Activated naive CD8-positive, alpha-beta T cell treated with anti-CD3 and anti-CD28 coated beads, Interleukin-2, amount 10 ng/mL, durations not matched to agents 7 days and 5 days (primary cell): ENCODE measurements at regions not wholly inside any gene's neighbourhood (a gene's known extent, or its start where the extent isn't known, plus 50 kb on each side); places are given as distances from the start of the nearest gene placed in this dataset.
"Not testable (repeated sequence)": the region's sequence is repeated elsewhere in the genome, so short reads cannot be mapped to it uniquely, and the experiment has no call there.

Experiments
- ATAC-seq: fragments of 150-1000 bp; cut with Tn5 transposase; one replicate; pipeline ENCODE4 v1.10.0; 2021; ENCODE audit warnings: low read depth, moderate library complexity
- POLR2A ChIA-PET: fragments of 350-600 bp; sonication (Branson Sonifier 250); formaldehyde crosslinking; loops from one replicate; lab custom pipeline; 2021; ENCODE audit warnings: antibody characterized with exemption; lab: Charles Lee
- DNase-seq: peaks from one replicate; pipeline ENCODE4 v3.0.0; 2021
- H3K27ac Mint-ChIP-seq: one replicate; pipeline ENCODE4 v1.8.0; 2022; ENCODE audit warnings: mild to moderate bottlenecking, mixed read lengths
- H3K27me3 Mint-ChIP-seq: one replicate; pipeline ENCODE4 v1.8.0; 2022; ENCODE audit warnings: mild to moderate bottlenecking, moderate library complexity, mixed read lengths
- H3K36me3 Mint-ChIP-seq: one replicate; pipeline ENCODE4 v1.8.0; 2021; ENCODE audit warnings: mild to moderate bottlenecking, mixed read lengths
- H3K4me1 Mint-ChIP-seq: one replicate; pipeline ENCODE4 v1.8.0; 2021; ENCODE audit warnings: mixed read lengths
- H3K4me3 Mint-ChIP-seq: one replicate; pipeline ENCODE4 v1.8.0; 2022; ENCODE audit warnings: mild to moderate bottlenecking, moderate library complexity, mixed read lengths
- H3K9me3 Mint-ChIP-seq: one replicate; pipeline ENCODE4 v1.8.0; 2021; ENCODE audit warnings: mixed read lengths

GRCh38 chr9:66736686-66737085, 163.8 kb upstream of the ZNF658 start:
- H3K27ac Mint-ChIP-seq, H3K4me3 Mint-ChIP-seq, H3K27me3 Mint-ChIP-seq, H3K36me3 Mint-ChIP-seq, POLR2A ChIA-PET, ATAC-seq, H3K9me3 Mint-ChIP-seq, H3K4me1 Mint-ChIP-seq: not testable (repeated sequence)
- DNase-seq, result peak; percentile 4

- POLR2A ChIA-PET, H3K4me1 Mint-ChIP-seq, H3K4me3 Mint-ChIP-seq, H3K36me3 Mint-ChIP-seq, H3K9me3 Mint-ChIP-seq, DNase-seq, H3K27me3 Mint-ChIP-seq, ATAC-seq, H3K27ac Mint-ChIP-seq: not testable (repeated sequence)
Observed at GRCh38 chr9:66738418-66738817, 162.1 kb upstream of the ZNF658 start.

DNA sequence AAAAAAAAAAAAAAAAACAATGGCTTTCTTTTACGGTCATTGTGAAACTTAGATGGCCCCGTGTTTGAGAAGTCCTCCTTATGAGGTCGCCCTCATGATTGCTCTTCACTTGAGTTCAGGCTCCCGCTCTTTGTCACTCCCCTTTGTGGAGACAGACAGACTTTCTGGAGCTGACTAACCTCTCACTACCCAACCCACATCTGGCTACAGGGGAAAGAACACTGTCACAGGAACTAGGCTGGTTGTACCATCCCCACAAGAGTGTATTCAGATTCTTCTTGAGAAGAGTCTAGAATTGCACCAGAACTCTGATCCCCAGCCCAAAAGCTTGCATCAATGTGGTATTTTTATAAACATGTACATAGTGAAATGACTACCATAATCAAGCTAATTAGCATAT, 160.4 kb upstream of the ZNF658 start:
- H3K4me3 Mint-ChIP-seq, H3K27ac Mint-ChIP-seq, H3K36me3 Mint-ChIP-seq, H3K27me3 Mint-ChIP-seq, POLR2A ChIA-PET, H3K9me3 Mint-ChIP-seq, ATAC-seq, DNase-seq, H3K4me1 Mint-ChIP-seq: not testable (repeated sequence)

DNA sequence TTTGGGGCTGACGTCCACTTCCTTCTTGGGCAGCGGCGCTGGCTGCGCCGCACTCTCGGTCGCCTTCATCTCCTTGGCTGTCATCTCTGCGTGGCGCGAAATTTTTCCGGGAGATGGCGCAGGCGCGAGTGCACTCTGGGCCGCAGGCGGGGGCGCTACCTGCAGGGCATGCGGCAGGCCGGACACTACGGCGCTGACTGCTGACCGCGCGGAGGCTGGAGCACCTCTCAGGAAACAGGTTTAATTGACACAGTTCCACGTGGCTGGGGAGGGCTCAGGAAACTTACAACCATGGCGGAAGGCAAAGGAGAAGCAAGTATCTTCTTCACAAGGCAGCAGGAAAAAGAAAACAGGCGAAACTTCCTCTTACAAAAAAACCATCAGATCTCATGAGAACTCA, 154.7 kb upstream of the ZNF658 start:
- H3K4me3 Mint-ChIP-seq, POLR2A ChIA-PET, ATAC-seq: not testable (repeated sequence)

GRCh38 chr9:66752324-66752923, 148.1 kb upstream of the ZNF658 start:
- H3K4me1 Mint-ChIP-seq, H3K4me3 Mint-ChIP-seq, H3K9me3 Mint-ChIP-seq, H3K36me3 Mint-ChIP-seq, H3K27ac Mint-ChIP-seq, DNase-seq, H3K27me3 Mint-ChIP-seq, ATAC-seq, POLR2A ChIA-PET: not testable (repeated sequence)

More for the DNA sequence above, 154.7 kb upstream of the ZNF658 start:
- H3K27ac Mint-ChIP-seq, H3K9me3 Mint-ChIP-seq, DNase-seq, H3K36me3 Mint-ChIP-seq, H3K27me3 Mint-ChIP-seq, H3K4me1 Mint-ChIP-seq: not testable (repeated sequence)

- DNase-seq, H3K9me3 Mint-ChIP-seq, ATAC-seq, H3K36me3 Mint-ChIP-seq, H3K27ac Mint-ChIP-seq, H3K27me3 Mint-ChIP-seq, H3K4me3 Mint-ChIP-seq, POLR2A ChIA-PET, H3K4me1 Mint-ChIP-seq: not testable (repeated sequence)
Observed at GRCh38 chr9:66759825-66760492, 140.6 kb upstream of the ZNF658 start.

GRCh38 chr9:66764799-66765493, 135.6 kb upstream of the ZNF658 start:
- H3K27me3 Mint-ChIP-seq, H3K9me3 Mint-ChIP-seq, ATAC-seq, H3K4me3 Mint-ChIP-seq, POLR2A ChIA-PET, H3K27ac Mint-ChIP-seq, DNase-seq, H3K4me1 Mint-ChIP-seq, H3K36me3 Mint-ChIP-seq: not testable (repeated sequence)

DNA sequence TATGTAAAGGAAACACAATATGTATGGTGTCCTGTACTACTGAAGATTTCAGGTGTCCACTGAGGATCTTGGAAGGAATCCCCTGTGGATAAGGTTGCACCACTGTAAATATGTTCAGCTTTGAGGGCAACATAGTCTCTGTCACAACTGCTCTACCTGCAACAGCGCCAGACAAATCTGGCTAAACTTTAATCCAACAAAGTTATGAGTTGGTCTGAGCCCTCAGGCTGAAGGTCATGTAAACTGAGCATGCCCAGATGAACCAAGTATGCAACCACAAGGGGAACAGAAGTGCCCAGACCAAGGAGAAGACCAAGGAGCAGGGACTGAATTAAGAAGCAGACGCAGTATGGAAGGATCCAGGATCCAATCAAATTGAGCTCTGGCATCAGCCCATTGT, 135.0 kb upstream of the ZNF658 start:
- POLR2A ChIA-PET, DNase-seq, H3K36me3 Mint-ChIP-seq, H3K9me3 Mint-ChIP-seq, H3K27me3 Mint-ChIP-seq, H3K4me3 Mint-ChIP-seq, ATAC-seq, H3K4me1 Mint-ChIP-seq, H3K27ac Mint-ChIP-seq: not testable (repeated sequence)

DNA sequence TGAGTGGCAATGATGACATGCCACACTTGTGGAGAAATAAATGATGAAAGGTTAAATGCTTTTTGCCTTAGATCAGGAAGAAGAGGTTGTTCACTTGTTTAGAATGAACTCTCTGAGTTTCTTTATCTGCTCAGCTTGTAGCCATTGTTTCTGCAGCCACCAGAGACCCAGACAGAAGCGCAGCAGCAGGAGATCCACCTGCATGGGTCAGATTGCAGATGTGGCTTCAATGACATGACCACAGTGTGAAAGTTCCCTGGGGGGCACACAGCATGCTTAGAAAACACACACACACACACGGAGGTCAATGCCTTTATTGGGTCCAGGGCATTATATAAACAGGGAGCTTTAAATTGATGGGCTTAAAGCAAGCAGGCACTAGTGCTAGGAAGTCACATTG, 129.0 kb upstream of the ZNF658 start:
- H3K27me3 Mint-ChIP-seq, H3K4me3 Mint-ChIP-seq: not testable (repeated sequence)

GRCh38 chr9:66774618-66775017, 125.9 kb upstream of the ZNF658 start:
- H3K9me3 Mint-ChIP-seq, H3K4me3 Mint-ChIP-seq, H3K36me3 Mint-ChIP-seq, H3K4me1 Mint-ChIP-seq, DNase-seq, H3K27me3 Mint-ChIP-seq, H3K27ac Mint-ChIP-seq, ATAC-seq, POLR2A ChIA-PET: not testable (repeated sequence)

More for the DNA sequence above, 129.0 kb upstream of the ZNF658 start:
- POLR2A ChIA-PET, H3K27ac Mint-ChIP-seq, DNase-seq, H3K4me1 Mint-ChIP-seq, ATAC-seq, H3K9me3 Mint-ChIP-seq, H3K36me3 Mint-ChIP-seq: not testable (repeated sequence)

- H3K4me3 Mint-ChIP-seq, H3K4me1 Mint-ChIP-seq, DNase-seq, H3K9me3 Mint-ChIP-seq, H3K27me3 Mint-ChIP-seq, POLR2A ChIA-PET, ATAC-seq, H3K27ac Mint-ChIP-seq, H3K36me3 Mint-ChIP-seq: not testable (repeated sequence)
Observed at GRCh38 chr9:66779944-66780661, 120.4 kb upstream of the ZNF658 start.

DNA sequence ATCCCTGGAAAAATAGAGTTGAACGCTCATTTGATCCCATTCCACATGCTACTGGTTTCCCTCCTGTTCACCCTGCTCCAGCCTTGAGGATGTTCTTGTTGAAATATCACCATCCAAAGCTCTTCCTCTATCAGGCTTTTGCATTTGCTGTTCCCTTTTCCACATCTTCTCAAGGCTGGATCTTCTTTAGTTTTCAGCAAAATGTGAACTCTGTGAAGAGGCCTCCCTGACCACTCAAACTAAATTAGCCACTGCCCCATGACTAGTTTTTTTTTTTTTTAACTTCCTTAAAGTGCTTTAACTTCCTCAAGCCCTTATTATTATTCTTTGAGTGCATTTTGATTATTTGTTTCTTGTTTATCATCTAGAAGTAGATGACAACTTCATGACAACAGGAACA, 119.3 kb upstream of the ZNF658 start:
- POLR2A ChIA-PET, H3K27me3 Mint-ChIP-seq, H3K4me1 Mint-ChIP-seq, DNase-seq, H3K9me3 Mint-ChIP-seq, ATAC-seq, H3K4me3 Mint-ChIP-seq, H3K27ac Mint-ChIP-seq, H3K36me3 Mint-ChIP-seq: not testable (repeated sequence)

DNA sequence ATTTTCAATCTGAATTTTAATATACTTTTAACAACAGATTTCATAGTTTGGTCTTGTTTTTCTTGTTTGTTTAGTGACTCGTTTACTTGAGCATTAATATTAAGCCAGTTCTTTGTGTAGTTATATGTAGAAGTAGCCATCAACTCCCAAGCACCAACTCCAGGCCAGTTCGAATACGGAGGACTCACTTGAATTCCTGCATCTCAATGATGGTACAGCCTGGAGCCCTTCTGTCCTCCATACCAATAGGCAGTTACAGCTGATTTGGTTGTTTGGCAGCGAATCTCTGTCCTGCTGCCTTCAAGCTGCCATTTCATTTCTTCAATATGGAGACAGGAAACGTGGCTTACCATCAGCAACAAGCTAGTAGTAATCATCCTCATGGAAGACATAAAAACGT, 118.5 kb upstream of the ZNF658 start:
- H3K9me3 Mint-ChIP-seq, DNase-seq, H3K4me1 Mint-ChIP-seq, H3K36me3 Mint-ChIP-seq, ATAC-seq, H3K4me3 Mint-ChIP-seq, H3K27ac Mint-ChIP-seq, POLR2A ChIA-PET, H3K27me3 Mint-ChIP-seq: not testable (repeated sequence)
